PFSK-1 (cell line): ENCODE measurements at regions not wholly inside any gene's neighbourhood (a gene's known extent, or its start where the extent isn't known, plus 50 kb on each side); places are given as distances from the start of the nearest gene placed in this dataset.

Experiments used
- FOXP2 ChIP-seq: optimal IDR thresholded peaks from 2 replicates; pipeline ENCODE3; 2011; ENCODE audit warnings: borderline replicate concordance, control low read depth, inconsistent platforms; ENCODE audit not compliant: insufficient read depth; ENCODE audit errors: extremely low read length, extremely low read depth
- POLR2AphosphoS5 ChIP-seq: IDR thresholded peaks from 2 replicates; pipeline ENCODE4 v1.6.1; 2012; ENCODE audit warnings: low read depth, mild to moderate bottlenecking, control low read depth, low read length, moderate library complexity
- SIN3A ChIP-seq: IDR thresholded peaks from 2 replicates; pipeline ENCODE4 v1.6.1; 2012; ENCODE audit warnings: mild to moderate bottlenecking, low read length, moderate library complexity, borderline replicate concordance; ENCODE audit not compliant: insufficient read depth
- TAF1 ChIP-seq: IDR thresholded peaks from 2 replicates; pipeline ENCODE4 v1.6.1; 2012; ENCODE audit warnings: low read length, control low read depth, borderline replicate concordance; ENCODE audit not compliant: insufficient read depth
- TF ChIP-seq, protein P1 (sequence below), 2 experiments: IDR thresholded peaks; 2 replicates each; pipeline versions ENCODE4 v1.6.1 to v1.8.0; 2011 to 2012; ENCODE audit warnings: low read depth in 2 of 2, low read length in 2 of 2, control low read depth in 1 of 2, inconsistent platforms in 1 of 2, mild to moderate bottlenecking in 1 of 2, moderate library complexity in 1 of 2; ENCODE audit not compliant: insufficient read depth in 1 of 2

DNA sequence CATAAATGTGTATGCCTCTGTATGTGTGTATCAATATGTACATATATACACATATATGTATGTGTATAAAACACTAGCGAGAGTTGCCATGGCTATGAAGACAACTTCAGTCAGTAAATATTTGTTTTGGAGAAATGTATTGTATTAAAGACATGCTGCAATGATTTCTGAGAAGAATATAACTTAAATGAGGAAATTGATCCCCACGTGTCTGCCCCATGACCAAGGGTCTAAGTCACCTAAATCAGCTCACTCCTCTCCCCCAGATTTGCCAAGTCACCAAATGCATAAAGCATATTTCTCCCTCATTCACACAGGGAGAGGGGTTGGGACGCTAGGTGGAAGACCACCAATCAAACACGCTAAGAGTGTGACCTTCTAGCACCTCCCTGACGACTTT, 58.3 kb upstream of the LYST start:
- TF ChIP-seq FOXP2, result no peak
- no peak for TF ChIP-seq POLR2AphosphoS5
- no peak for TF ChIP-seq TAF1
- TF ChIP-seq SIN3A, result no peak

DNA sequence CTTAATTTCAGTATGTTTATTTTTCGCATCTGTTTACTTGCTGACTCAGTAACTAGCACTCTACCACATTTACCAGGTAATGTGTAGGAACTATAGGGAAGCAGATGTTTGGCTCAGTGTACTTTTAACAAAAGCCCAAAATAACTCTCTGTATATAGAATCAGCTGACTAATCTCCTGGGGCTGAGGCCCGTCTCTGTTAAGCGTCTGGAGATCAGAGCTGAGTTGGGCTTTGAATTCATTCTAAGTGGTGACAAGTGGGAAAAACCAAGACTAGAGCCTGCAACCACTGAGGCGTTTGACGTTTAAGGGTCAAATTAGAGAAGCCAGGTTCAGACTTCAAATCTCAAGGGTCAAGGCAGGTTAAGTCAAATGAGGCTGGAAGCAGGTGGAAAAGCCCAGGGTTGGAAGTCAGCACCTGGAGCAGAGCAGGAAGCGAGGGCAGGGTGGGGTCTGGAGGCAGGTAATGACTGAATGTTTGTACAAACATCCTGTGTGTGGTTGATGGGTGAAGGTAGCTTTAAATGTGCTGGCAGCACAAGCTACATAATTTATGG, 56.8 kb upstream of the LYST start:
- no peak for TF ChIP-seq POLR2AphosphoS5
- TF ChIP-seq, protein P1, sequence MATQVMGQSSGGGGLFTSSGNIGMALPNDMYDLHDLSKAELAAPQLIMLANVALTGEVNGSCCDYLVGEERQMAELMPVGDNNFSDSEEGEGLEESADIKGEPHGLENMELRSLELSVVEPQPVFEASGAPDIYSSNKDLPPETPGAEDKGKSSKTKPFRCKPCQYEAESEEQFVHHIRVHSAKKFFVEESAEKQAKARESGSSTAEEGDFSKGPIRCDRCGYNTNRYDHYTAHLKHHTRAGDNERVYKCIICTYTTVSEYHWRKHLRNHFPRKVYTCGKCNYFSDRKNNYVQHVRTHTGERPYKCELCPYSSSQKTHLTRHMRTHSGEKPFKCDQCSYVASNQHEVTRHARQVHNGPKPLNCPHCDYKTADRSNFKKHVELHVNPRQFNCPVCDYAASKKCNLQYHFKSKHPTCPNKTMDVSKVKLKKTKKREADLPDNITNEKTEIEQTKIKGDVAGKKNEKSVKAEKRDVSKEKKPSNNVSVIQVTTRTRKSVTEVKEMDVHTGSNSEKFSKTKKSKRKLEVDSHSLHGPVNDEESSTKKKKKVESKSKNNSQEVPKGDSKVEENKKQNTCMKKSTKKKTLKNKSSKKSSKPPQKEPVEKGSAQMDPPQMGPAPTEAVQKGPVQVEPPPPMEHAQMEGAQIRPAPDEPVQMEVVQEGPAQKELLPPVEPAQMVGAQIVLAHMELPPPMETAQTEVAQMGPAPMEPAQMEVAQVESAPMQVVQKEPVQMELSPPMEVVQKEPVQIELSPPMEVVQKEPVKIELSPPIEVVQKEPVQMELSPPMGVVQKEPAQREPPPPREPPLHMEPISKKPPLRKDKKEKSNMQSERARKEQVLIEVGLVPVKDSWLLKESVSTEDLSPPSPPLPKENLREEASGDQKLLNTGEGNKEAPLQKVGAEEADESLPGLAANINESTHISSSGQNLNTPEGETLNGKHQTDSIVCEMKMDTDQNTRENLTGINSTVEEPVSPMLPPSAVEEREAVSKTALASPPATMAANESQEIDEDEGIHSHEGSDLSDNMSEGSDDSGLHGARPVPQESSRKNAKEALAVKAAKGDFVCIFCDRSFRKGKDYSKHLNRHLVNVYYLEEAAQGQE (IDR thresholded peaks at IDR 0.05; ENCODE audit: insufficient read depth in 1 of 2, low read depth in 2 of 2, low read length in 2 of 2), result no peak
- TF ChIP-seq FOXP2, result no peak
- no peak for TF ChIP-seq SIN3A
- TF ChIP-seq TAF1, result no peak

DNA sequence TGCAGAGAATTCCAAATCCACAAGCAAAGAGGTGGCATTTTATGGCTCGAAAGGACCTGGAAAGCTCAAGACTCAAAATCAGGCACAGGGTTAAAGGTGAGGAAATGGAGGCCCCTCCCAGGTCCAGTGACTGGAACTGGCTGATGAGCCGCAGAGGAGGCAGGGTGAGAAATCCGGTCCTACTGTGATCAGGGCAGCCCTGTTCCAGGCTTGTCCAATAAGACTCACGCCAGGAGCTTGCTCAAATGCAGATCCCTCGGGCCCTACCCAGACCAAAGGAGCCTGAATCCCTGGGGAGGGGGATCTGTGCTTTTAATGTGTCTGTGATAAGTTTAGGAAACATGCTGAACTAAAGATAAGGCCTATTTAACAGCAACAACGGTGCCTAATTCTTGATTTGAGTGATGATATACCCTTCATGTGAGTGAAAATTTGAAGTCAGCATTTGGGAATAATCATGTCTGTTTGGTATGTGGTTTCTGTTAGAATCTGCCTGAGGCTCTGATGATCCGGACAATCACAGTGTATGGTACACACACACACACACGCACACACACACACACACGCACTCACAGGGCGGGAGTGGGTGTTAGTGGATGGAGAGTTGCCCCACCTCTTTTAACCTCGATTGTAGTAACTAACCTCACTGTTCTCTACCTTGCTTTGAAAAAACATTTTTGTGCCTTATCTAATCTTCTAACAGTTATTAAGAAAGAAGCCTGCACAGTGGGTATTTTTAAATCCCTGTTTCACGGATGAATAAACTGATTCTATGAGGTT, 54.1 kb upstream of the LYST start:
- TF ChIP-seq FOXP2 (peak; percentile 23), POLR2AphosphoS5 (no peak)

DNA sequence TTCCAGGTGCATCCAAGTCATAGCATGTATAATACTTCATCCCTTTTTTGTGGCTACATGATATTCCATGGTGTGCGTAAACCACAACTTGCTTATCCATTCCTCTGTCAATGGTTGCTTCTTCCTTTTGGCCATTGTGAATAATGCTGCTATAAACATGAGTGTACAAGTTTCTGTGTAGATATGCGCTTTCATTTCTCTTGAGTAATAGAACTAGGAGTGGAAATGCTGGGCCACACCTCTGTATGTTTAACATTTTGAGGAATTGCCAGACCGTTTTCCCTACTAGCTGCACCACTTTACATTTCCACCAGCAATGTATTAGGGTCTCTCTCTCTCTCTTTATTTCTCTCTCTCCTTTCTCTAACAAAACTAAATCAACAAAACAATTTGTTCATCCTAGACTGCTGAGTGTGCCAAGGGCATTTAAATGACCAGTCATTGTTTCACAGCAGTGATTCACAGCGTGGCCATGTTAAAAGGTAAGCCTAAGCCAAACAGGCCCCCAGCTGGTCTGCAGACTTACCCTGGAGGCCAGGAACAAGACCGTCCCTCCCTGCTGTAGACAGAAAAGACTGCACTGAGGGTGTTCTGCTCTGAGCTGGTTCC, 53.2 kb upstream of the LYST start:
- TF ChIP-seq TAF1 (no peak), FOXP2 (no peak), POLR2AphosphoS5 (no peak), SIN3A (no peak)
- TF ChIP-seq, protein P1 (IDR thresholded peaks at IDR 0.05; ENCODE audit: insufficient read depth in 1 of 2, low read depth in 2 of 2, low read length in 2 of 2), result no peak

DNA sequence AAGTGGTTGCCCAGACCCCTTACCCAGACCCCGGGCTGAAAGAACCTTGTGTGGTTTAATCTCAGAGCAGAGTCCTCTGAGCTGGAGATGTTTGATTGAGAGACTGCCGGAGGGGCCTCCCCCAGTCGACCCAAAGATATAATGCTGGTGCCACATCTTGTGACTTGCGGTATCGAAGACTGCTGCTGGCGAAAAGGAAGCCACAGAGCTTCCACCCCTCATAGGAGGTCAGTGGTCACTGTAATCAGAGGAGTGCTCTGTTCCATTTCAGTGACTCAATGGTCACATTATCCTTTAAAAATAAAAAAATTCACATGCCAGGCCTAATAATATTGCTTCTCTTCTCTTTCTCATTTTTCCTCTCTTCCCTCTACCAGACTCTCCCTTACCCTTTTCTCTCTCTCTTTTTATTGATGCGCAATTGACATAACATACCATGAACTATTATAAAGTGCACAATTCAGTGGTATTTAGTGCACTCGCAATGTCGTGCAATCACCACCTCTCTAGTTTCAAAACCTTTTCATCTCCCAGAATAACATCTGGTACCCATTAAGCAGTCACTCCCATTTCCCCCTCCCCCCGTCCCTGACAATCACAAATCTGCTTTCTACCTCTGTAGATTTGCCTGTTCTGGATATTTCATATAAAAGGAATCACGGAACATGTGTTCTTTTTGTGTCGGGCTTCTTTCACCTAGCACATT, 52.6 kb upstream of the LYST start:
- TF ChIP-seq TAF1 (no peak), SIN3A (0 out of 2 replicates have a peak, but pooled peaks have one; percentile 18)
- TF ChIP-seq, protein P1 (IDR thresholded peaks at IDR 0.05; ENCODE audit: insufficient read depth in 1 of 2, low read depth in 2 of 2, low read length in 2 of 2), result no peak

DNA sequence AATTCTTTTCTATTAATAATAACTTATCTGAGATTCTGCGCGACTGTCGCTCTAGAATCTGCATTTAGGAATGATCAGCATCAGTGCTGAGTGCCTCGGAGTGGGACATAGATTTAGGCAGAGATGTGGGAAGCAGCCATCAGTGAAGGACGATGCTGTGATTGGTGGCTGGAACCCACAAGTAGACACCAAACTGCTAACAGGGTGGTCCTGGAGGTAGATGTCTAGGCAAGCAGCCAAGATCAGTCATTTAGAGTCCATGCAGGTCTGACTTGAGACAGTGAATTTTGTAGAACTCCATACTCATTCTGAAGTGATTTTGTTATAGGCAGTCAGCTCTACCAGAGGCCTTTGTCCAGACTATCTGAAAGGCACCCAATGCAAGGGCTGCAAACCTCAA, 51.8 kb upstream of the LYST start:
- no peak for TF ChIP-seq POLR2AphosphoS5
- no peak for TF ChIP-seq TAF1
- no peak for TF ChIP-seq FOXP2
- no peak for TF ChIP-seq SIN3A
- TF ChIP-seq, protein P1 (IDR thresholded peaks at IDR 0.05; ENCODE audit: insufficient read depth in 1 of 2, low read depth in 2 of 2, low read length in 2 of 2), result no peak
